ENCODE measurements at regions not wholly inside any gene's neighbourhood (a gene's known extent, or its start where the extent isn't known, plus 50 kb on each side); places are given as distances from the start of the nearest gene placed in this dataset.

DNA sequence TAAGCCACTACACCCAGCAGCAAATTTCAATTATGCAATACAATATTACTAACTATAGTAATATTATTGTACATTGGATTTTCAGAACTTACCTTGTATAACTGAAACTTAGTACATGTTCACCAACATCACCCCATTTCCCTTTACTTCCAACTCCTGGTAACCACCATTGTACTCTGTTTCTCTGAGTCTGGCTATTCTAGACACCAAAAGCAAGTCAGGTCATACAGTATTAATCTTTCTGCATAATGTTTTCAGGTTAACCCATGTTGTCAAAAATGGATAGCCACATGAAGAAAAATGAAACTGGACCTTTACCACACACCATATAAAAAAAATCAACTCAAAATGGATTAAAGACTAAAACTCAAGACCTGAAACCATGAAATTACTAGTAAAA lies 558.2 kb downstream of the MMUT start:
- Mint-ChIP-seq H3K9me3 (peaks cover 14% of the 10 kb centered on the region), H3K4me3 (ENCODE audit: low read depth) (no peak overlapping the region), H3K27me3 (ENCODE audit: low read depth) (no peaks in the 10 kb centered on the region), H3K4me1 (ENCODE audit: low read depth) (no peaks in the 10 kb centered on the region), H3K27ac (no peak overlapping the region), H3K36me3 (ENCODE audit: low read depth) (no peaks in the 10 kb centered on the region)
- intact Hi-C loops (cut with micrococcal nuclease): no loop called here
- DNase-seq (ENCODE audit: low spot score): no peak

DNA sequence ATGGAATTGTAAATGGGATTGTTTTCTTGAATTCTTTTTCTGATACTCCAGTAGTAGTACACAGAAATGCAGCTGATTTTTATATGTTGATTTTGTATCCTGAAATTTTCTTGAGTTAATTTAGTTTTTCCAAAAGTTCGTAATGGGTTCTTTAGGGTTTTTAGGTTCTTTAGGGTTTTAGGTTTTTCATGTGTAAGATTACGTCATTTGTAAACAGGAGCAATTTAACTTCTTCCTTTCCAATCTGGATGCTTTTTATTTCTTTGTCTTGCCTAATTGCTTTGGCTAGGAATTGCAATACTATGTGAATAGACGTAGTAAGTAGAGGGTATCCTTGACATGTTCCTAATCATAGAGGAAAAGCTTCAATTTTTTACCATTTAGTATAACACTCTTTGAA lies 568.6 kb downstream of the MMUT start:
- no peaks in the 10 kb centered on the region for H3K9me3 Mint-ChIP-seq
- no peaks in the 10 kb centered on the region for H3K27me3 Mint-ChIP-seq (ENCODE audit: low read depth)
- no peak for DNase-seq (ENCODE audit: low spot score)
- no peak overlapping the region for H3K27ac Mint-ChIP-seq
- no peaks in the 10 kb centered on the region for H3K4me1 Mint-ChIP-seq (ENCODE audit: low read depth)
- no peak overlapping the region for H3K4me3 Mint-ChIP-seq (ENCODE audit: low read depth)
- H3K36me3 Mint-ChIP-seq (ENCODE audit: low read depth): no peaks in the 10 kb centered on the region
- intact Hi-C loops (cut with micrococcal nuclease): no loop called here

DNA sequence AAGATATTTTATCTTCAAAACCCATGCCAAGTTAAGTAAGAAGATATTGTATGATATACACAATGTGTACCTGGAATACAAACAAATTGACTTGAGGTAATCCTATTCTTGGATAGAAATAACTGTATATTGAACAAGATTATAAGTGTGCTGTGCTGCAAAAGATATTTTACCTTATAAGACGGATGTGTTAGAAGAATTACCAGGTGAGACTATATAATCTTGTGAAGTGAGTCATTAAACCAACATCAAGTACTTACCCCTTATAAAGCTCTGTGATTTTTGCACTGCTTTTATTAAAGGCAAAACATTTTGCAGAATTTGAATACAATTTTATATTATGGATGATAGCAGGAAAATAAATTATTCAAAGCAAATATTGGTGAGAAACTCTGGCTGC lies 570.0 kb downstream of the MMUT start:
- Mint-ChIP-seq H3K4me3 (ENCODE audit: low read depth) (no peak overlapping the region), H3K4me1 (ENCODE audit: low read depth) (no peaks in the 10 kb centered on the region), H3K27me3 (ENCODE audit: low read depth) (no peaks in the 10 kb centered on the region), H3K27ac (no peak overlapping the region), H3K36me3 (ENCODE audit: low read depth) (no peaks in the 10 kb centered on the region), H3K9me3 (no peaks in the 10 kb centered on the region)
- no peak for DNase-seq (ENCODE audit: low spot score)
- intact Hi-C loops (cut with micrococcal nuclease): no loop called here

DNA sequence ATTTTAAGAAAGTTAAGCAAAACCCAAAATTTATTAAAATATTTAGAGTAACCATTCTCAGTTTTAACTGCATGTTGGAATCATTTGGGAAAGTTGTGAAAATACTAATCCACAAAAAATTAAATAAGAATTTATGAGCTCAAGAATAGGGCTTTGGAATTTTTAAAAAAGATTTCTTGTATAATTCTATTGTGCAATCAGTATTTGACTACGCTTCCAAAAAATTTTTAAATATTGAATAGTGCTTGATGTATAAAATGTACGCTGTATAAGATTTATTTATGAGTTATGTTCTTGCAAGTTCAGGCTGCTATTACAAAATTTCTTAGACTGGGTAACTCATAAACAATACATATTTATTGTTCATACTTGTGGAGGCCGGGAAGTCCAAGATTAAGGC lies 571.7 kb downstream of the MMUT start:
- peaks cover 4% of the 10 kb centered on the region for H3K9me3 Mint-ChIP-seq
- H3K4me3 Mint-ChIP-seq (ENCODE audit: low read depth): no peak overlapping the region
- DNase-seq (ENCODE audit: low spot score): no peak
- no peaks in the 10 kb centered on the region for H3K36me3 Mint-ChIP-seq (ENCODE audit: low read depth)
- intact Hi-C loops (cut with micrococcal nuclease): no loop called here
- no peaks in the 10 kb centered on the region for H3K27me3 Mint-ChIP-seq (ENCODE audit: low read depth)
- no peaks in the 10 kb centered on the region for H3K4me1 Mint-ChIP-seq (ENCODE audit: low read depth)
- no peak overlapping the region for H3K27ac Mint-ChIP-seq

DNA sequence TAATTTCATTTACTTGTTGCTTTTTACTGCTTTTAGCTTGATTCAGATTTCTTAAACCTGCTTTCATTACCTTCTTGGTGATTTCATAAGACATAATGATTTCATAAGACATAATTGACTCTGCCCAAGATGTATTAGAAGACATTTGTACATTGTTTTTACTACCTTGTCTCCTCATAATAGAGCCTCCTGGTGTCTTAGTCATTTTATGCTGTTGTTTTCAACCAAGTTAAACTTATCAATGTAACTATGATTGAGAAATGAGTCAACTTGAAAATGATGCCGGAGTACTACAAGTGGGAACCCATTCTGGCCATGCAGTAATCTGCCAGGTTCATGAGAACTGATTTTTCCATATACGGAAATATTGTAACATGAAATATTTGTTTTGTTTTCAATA lies 573.6 kb downstream of the MMUT start:
- Mint-ChIP-seq H3K9me3 (peaks cover 4% of the 10 kb centered on the region), H3K27ac (no peak overlapping the region), H3K4me3 (ENCODE audit: low read depth) (no peak overlapping the region), H3K27me3 (ENCODE audit: low read depth) (no peaks in the 10 kb centered on the region), H3K4me1 (ENCODE audit: low read depth) (no peaks in the 10 kb centered on the region), H3K36me3 (ENCODE audit: low read depth) (no peaks in the 10 kb centered on the region)
- intact Hi-C loops (cut with micrococcal nuclease): no loop called here
- DNase-seq (ENCODE audit: low spot score): no peak

DNA sequence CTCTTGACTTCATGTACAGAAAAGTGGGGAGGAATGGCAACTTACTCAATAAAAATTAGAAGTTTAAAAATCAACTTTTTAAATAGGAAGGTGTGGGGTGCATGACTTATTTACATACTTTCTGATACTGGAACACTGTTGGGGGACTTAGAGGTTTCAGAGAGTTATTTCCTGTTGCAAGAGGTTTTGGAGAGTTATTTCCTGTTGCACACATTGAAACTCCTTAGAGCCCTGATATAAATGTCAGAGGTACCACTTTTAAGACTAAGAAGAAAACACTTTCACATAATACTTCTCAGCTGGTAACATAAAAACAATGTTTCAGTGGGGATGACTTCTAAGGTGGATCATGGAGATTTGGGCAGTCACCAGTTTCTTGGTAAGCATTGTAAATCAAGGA lies 579.9 kb downstream of the MMUT start:
- no peak for DNase-seq (ENCODE audit: low spot score)
- no peaks in the 10 kb centered on the region for H3K27me3 Mint-ChIP-seq (ENCODE audit: low read depth)
- H3K36me3 Mint-ChIP-seq (ENCODE audit: low read depth): no peaks in the 10 kb centered on the region
- H3K9me3 Mint-ChIP-seq: peaks cover 24% of the 10 kb centered on the region
- no peak overlapping the region for H3K27ac Mint-ChIP-seq
- no peak overlapping the region for H3K4me3 Mint-ChIP-seq (ENCODE audit: low read depth)
- intact Hi-C loops (cut with micrococcal nuclease): no loop called here
- H3K4me1 Mint-ChIP-seq (ENCODE audit: low read depth): peaks cover 2% of the 10 kb centered on the region

DNA sequence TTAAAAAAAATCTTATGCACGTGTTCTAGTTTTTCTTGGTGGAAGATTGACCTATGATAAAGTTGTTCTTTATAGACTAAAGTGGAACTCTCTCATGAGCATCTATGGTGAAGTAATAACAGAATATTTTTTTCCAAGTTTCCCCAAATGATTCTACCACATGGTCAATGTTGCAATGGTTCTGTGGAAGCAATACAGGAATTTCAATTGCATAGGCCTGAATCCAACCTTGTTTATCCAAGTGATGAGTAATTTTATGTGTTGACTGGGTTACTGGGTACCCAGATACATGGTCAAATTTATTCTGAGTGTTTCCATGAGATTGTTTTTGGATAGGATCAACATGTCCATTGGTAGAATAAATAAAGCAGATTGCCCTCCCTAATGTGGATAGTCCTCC lies 581.5 kb downstream of the MMUT start:
- Mint-ChIP-seq H3K27ac (no peak overlapping the region), H3K9me3 (peaks cover 30% of the 10 kb centered on the region), H3K27me3 (ENCODE audit: low read depth) (no peaks in the 10 kb centered on the region), H3K36me3 (ENCODE audit: low read depth) (no peaks in the 10 kb centered on the region), H3K4me3 (ENCODE audit: low read depth) (no peak overlapping the region), H3K4me1 (ENCODE audit: low read depth) (peaks cover 2% of the 10 kb centered on the region)
- intact Hi-C loops (cut with micrococcal nuclease): no loop called here
- DNase-seq (ENCODE audit: low spot score): no peak

DNA sequence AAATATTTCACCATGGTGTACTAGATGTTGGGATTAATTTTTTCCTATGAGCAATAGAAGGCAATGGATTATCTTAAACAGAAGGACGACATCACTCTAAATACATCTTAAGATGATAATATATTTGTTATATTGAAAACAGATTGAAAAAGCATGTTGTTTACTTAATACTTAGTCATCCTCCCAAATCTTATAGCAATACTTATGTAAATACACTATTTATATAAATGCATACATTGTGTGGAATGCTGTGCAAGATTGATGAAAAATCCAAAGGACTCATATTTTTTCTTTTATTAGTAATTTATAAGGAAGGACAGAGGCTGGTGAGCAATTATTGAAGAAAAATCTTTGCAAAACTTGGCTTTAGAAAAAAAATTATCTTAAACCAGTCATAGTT lies 593.5 kb downstream of the MMUT start:
- peaks cover 10% of the 10 kb centered on the region for H3K9me3 Mint-ChIP-seq
- no peaks in the 10 kb centered on the region for H3K36me3 Mint-ChIP-seq (ENCODE audit: low read depth)
- H3K27ac Mint-ChIP-seq: no peak overlapping the region
- no peak for DNase-seq (ENCODE audit: low spot score)
- intact Hi-C loops (cut with micrococcal nuclease): no loop called here
- no peaks in the 10 kb centered on the region for H3K27me3 Mint-ChIP-seq (ENCODE audit: low read depth)
- H3K4me3 Mint-ChIP-seq (ENCODE audit: low read depth): no peak overlapping the region
- H3K4me1 Mint-ChIP-seq (ENCODE audit: low read depth): no peaks in the 10 kb centered on the region

DNA sequence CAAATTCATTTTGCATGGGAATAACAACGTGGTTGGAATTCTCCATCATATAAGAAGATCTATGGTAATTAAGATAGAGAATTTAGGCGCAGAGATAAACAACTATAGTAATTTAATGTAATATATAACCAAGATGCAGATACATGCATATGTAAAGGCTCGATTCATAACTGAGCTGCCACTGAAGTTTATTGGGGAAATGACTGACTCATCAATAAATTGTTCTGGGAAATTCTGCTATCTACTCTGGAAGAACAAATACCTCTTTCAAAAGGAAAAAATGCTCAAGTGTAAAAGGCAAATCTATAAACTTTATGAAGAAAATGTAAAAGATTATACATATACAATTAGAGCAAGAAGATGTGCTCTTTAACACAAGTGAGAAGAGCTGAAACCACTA lies 596.4 kb downstream of the MMUT start:
- H3K4me3 Mint-ChIP-seq (ENCODE audit: low read depth): no peak overlapping the region
- H3K27ac Mint-ChIP-seq: no peak overlapping the region
- DNase-seq (ENCODE audit: low spot score): no peak
- intact Hi-C loops (cut with micrococcal nuclease): no loop called here
- peaks cover 4% of the 10 kb centered on the region for H3K9me3 Mint-ChIP-seq
- no peaks in the 10 kb centered on the region for H3K36me3 Mint-ChIP-seq (ENCODE audit: low read depth)
- H3K4me1 Mint-ChIP-seq (ENCODE audit: low read depth): no peaks in the 10 kb centered on the region
- H3K27me3 Mint-ChIP-seq (ENCODE audit: low read depth): no peaks in the 10 kb centered on the region

DNA sequence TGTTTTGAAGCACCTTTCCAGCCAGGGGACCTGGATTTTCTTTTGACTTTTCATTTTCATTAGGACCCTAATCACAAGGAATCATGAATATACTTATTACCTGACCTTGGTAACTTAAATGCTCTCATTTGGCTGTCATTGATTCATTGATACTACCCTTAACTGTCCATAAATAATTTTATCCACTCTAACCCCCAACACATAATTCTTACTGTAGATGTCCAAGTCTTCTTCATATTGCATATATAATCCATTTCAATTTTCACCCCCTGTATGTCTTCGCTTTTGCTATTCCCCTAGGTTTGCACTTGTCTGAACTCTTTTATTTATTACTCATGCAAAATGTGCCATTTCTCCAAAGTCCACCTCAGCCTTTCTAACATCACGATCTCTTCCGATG lies 602.9 kb downstream of the MMUT start:
- no peak overlapping the region for H3K4me3 Mint-ChIP-seq (ENCODE audit: low read depth)
- DNase-seq (ENCODE audit: low spot score): no peak
- intact Hi-C loops (cut with micrococcal nuclease): no loop called here
- no peaks in the 10 kb centered on the region for H3K4me1 Mint-ChIP-seq (ENCODE audit: low read depth)
- no peaks in the 10 kb centered on the region for H3K36me3 Mint-ChIP-seq (ENCODE audit: low read depth)
- H3K27me3 Mint-ChIP-seq (ENCODE audit: low read depth): no peaks in the 10 kb centered on the region
- H3K9me3 Mint-ChIP-seq: peaks cover 4% of the 10 kb centered on the region
- no peak overlapping the region for H3K27ac Mint-ChIP-seq

DNA sequence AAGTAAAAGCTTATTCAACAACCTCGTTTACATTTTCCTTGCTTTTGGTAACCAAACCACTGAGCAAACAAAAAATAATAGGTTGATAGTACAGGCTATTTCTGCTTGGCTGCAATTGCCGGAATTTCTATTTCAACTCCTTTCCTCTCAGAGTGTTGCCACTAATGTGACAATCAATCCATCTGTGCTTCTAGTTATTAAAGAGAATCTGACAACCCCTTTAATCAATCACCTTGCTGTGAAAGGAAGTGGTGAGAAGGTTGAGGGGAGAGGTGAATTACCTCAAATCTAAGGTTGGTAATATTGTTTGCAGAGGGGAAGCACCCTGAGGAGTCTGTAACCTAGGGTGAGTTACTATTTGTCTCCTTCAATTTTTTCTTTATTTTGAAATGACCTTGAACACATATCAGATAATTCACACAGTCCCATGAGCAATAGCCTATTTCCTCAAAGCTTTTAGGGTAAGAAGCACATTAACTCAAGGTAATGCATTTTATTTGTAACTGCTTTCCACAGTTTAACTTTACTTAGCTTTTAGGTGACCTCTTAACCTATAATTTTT lies 603.4 kb downstream of the MMUT start:
- Mint-ChIP-seq H3K27ac (no peak overlapping the region), H3K27me3 (ENCODE audit: low read depth) (no peaks in the 10 kb centered on the region), H3K36me3 (ENCODE audit: low read depth) (no peaks in the 10 kb centered on the region), H3K9me3 (peaks cover 4% of the 10 kb centered on the region), H3K4me1 (ENCODE audit: low read depth) (no peaks in the 10 kb centered on the region), H3K4me3 (ENCODE audit: low read depth) (no peak overlapping the region)
- intact Hi-C loops (cut with micrococcal nuclease): no loop called here
- no peak for DNase-seq (ENCODE audit: low spot score)

DNA sequence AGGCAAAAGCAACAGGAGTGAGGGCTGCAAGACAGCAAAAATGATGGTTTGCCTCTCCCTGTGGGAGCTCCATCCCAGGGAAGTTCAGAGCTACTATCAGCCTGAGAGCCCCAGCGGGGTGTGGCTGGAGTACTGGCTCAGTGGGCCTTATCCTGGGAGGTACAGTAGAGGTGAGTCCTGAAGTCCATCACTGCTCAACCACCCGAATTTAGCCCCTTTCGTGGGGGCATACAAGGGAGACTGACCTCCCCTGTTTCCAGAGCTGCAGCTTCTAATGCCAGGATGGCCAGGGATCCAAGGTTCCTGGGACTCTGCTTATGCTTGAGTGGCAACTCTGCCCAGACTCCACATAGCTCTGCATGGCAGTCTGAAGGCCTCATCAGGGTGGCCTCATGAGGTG lies 617.8 kb downstream of the MMUT start:
- Mint-ChIP-seq H3K4me1 (ENCODE audit: low read depth) (no peaks in the 10 kb centered on the region), H3K27me3 (ENCODE audit: low read depth) (no peaks in the 10 kb centered on the region), H3K27ac (no peak overlapping the region), H3K9me3 (peaks cover 53% of the 10 kb centered on the region), H3K4me3 (ENCODE audit: low read depth) (no peak overlapping the region), H3K36me3 (ENCODE audit: low read depth) (no peaks in the 10 kb centered on the region)
- DNase-seq (ENCODE audit: low spot score): no peak
- intact Hi-C loops (cut with micrococcal nuclease): no loop called here

DNA sequence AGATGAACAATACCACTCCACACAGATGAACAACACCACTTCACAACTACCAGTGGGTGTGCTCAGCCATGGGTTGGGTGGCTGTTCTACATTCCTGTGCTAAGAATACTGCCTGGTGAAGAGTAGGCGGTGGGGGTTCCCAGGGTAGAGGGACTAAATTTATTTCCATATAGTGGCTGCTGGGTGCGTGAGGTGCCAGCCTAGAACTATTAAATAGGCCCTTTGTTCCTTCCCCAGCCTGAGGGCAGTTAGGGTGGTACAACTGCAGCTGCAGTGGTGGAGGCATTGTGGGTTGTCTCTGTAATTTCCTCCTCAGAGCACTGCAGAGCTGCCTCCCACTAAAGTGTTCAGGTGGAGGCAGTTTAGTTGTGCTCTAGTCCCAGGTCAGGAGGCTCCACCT lies 618.4 kb downstream of the MMUT start:
- intact Hi-C loops (cut with micrococcal nuclease): no loop called here
- Mint-ChIP-seq H3K27me3 (ENCODE audit: low read depth) (no peaks in the 10 kb centered on the region), H3K36me3 (ENCODE audit: low read depth) (no peaks in the 10 kb centered on the region), H3K4me3 (ENCODE audit: low read depth) (no peak overlapping the region), H3K4me1 (ENCODE audit: low read depth) (no peaks in the 10 kb centered on the region), H3K27ac (no peak overlapping the region), H3K9me3 (peaks cover 55% of the 10 kb centered on the region)
- no peak for DNase-seq (ENCODE audit: low spot score)

DNA sequence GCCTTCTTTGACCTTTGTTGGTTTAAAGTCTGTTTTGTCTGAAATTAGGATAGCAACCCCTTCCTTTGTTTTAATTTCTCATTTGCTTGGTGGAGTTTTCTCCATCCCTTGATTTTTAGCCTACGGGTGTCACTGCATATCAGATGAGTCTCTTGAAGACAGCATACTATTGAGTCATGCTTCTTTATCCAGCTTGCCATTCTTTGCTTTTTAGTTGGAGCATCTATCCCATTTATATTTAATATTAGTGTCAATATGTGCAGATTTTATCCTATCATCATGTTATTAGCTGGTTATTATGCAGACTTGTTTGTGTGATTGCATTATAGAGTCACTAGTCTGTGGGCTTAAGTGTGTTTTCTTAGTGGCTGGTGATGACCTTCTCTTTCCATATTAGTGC lies 622.2 kb downstream of the MMUT start:
- intact Hi-C loops (cut with micrococcal nuclease): no loop called here
- Mint-ChIP-seq H3K9me3 (peaks cover 46% of the 10 kb centered on the region), H3K27ac (no peak overlapping the region), H3K27me3 (ENCODE audit: low read depth) (no peaks in the 10 kb centered on the region), H3K4me1 (ENCODE audit: low read depth) (peaks cover 2% of the 10 kb centered on the region), H3K36me3 (ENCODE audit: low read depth) (no peaks in the 10 kb centered on the region), H3K4me3 (ENCODE audit: low read depth) (no peak overlapping the region)
- DNase-seq (ENCODE audit: low spot score): no peak
